Lower leg skin (tissue), 3 donors: ENCODE measurements at regions not wholly inside any gene's neighbourhood (a gene's known extent, or its start where the extent isn't known, plus 50 kb on each side); places are given as distances from the start of the nearest gene placed in this dataset.

ENCODE experiments used
- POLR2A ChIP-seq, 2 donors: fragments of 450-650 bp; IDR thresholded peaks; one replicate each; pipeline ENCODE4 v1.6.1; 2016 to 2017; ENCODE audit warnings: antibody characterized with exemption in 2 of 2, mild to moderate bottlenecking in 1 of 2, moderate library complexity in 1 of 2
- TF ChIP-seq, protein P1 (sequence below), 3 donors: fragments of 450-650 bp; IDR thresholded peaks; one replicate each; pipeline ENCODE4 v1.5.1; 2016; ENCODE audit warnings: antibody characterized with exemption in 3 of 3, mild to moderate bottlenecking in 3 of 3, moderate library complexity in 2 of 3

DNA sequence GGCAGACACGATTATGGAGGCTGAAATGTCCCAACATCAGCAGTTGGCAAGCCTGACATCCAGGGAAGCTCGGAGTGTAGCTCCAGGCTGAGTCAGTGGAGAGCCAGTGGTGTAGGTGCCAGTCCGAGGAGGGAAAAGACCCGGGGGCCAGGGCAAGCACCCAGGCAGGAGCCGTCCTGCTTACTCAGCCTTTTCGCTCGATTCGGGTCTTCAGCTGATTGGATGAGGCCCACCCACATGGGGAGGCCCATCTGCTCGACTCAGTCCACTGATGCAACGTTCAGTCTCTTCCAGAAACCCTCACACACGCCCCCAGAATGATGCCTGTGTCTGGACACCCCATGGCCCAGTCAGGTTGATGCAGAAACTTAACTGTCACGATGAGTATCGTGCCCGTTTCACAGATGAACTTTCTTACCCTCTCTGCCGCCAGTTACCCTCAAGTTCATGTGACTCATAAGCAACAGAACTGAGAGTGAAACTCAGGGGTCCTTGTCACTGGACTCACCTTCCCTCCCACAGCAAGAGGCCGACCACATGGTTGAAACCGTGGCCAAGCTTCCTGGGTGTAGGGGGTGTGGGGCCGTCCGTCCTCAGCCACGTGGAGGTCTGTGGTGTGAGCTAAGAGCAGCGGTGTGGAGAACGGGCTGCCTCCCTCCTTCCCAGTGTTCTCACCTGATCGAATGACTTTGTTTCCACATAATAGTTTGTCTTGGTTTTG is 197.4 kb upstream of the HDAC4 start:
- TF ChIP-seq POLR2A (IDR thresholded peaks at IDR 0.05) = no peak
- TF ChIP-seq, protein P1, sequence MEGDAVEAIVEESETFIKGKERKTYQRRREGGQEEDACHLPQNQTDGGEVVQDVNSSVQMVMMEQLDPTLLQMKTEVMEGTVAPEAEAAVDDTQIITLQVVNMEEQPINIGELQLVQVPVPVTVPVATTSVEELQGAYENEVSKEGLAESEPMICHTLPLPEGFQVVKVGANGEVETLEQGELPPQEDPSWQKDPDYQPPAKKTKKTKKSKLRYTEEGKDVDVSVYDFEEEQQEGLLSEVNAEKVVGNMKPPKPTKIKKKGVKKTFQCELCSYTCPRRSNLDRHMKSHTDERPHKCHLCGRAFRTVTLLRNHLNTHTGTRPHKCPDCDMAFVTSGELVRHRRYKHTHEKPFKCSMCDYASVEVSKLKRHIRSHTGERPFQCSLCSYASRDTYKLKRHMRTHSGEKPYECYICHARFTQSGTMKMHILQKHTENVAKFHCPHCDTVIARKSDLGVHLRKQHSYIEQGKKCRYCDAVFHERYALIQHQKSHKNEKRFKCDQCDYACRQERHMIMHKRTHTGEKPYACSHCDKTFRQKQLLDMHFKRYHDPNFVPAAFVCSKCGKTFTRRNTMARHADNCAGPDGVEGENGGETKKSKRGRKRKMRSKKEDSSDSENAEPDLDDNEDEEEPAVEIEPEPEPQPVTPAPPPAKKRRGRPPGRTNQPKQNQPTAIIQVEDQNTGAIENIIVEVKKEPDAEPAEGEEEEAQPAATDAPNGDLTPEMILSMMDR (IDR thresholded peaks at IDR 0.05) = no peak
